ENCODE measurements at regions not wholly inside any gene's neighbourhood (a gene's known extent, or its start where the extent isn't known, plus 50 kb on each side); places are given as distances from the start of the nearest gene placed in this dataset.

- intact Hi-C loops (cut with DNase I) = no loop called here
- no peak for DNase-seq (ENCODE audit: low spot score)
These were observed 161.5 kb upstream of the SFRP2 start for GRCh38 chr4:153950100-153950979.

- intact Hi-C loops (cut with DNase I) = no loop called here
- DNase-seq (ENCODE audit: low spot score) = no peak
These were observed 159.2 kb upstream of the SFRP2 start for GRCh38 chr4:153948041-153948440.

GRCh38 chr4:153947124-153947523 lies 158.2 kb upstream of the SFRP2 start:
- DNase-seq (ENCODE audit: low spot score) = no peak
- intact Hi-C loops (cut with DNase I) = no loop called here

GRCh38 chr4:153945704-153946103 lies 156.8 kb upstream of the SFRP2 start:
- no peak for DNase-seq (ENCODE audit: low spot score)
- intact Hi-C loops (cut with DNase I) = no loop called here

- intact Hi-C loops (cut with DNase I) = no loop called here
- no peak for DNase-seq (ENCODE audit: low spot score)
These were observed 155.0 kb upstream of the SFRP2 start for GRCh38 chr4:153943738-153944415.

GRCh38 chr4:153940916-153941315 lies 152.0 kb upstream of the SFRP2 start:
- no peak for DNase-seq (ENCODE audit: low spot score)
- intact Hi-C loops (cut with DNase I) = no loop called here

GRCh38 chr4:153939570-153939969 lies 150.7 kb upstream of the SFRP2 start:
- intact Hi-C loops (cut with DNase I) = no loop called here
- DNase-seq (ENCODE audit: low spot score) = no peak

- intact Hi-C loops (cut with DNase I) = no loop called here
- no peak for DNase-seq (ENCODE audit: low spot score)
These were observed 150.1 kb upstream of the SFRP2 start for GRCh38 chr4:153938994-153939393.

GRCh38 chr4:153937289-153937688 lies 148.4 kb upstream of the SFRP2 start:
- DNase-seq (ENCODE audit: low spot score) = no peak
- intact Hi-C loops (cut with DNase I) = no loop called here

GRCh38 chr4:153936121-153936520 lies 147.2 kb upstream of the SFRP2 start:
- DNase-seq (ENCODE audit: low spot score) = no peak
- intact Hi-C loops (cut with DNase I) = no loop called here

GRCh38 chr4:153934688-153935017 lies 145.8 kb upstream of the SFRP2 start:
- intact Hi-C loops (cut with DNase I) = no loop called here
- DNase-seq (ENCODE audit: low spot score) = no peak

- no peak for DNase-seq (ENCODE audit: low spot score)
- intact Hi-C loops (cut with DNase I) = no loop called here
These were observed 145.2 kb upstream of the SFRP2 start for GRCh38 chr4:153933915-153934687.

- DNase-seq (ENCODE audit: low spot score) = no peak
- intact Hi-C loops (cut with DNase I) = no loop called here
These were observed 142.9 kb upstream of the SFRP2 start for GRCh38 chr4:153931804-153932203.

GRCh38 chr4:153929675-153930074 lies 140.8 kb upstream of the SFRP2 start:
- intact Hi-C loops (cut with DNase I) = no loop called here
- no peak for DNase-seq (ENCODE audit: low spot score)

GRCh38 chr4:153927451-153927850 lies 138.6 kb upstream of the SFRP2 start:
- DNase-seq (ENCODE audit: low spot score) = no peak
- intact Hi-C loops (cut with DNase I) = no loop called here

GRCh38 chr4:153922148-153922547 lies 133.3 kb upstream of the SFRP2 start:
- intact Hi-C loops (cut with DNase I) = no loop called here
- DNase-seq (ENCODE audit: low spot score) = no peak

GRCh38 chr4:153919667-153920066 lies 130.8 kb upstream of the SFRP2 start:
- no peak for DNase-seq (ENCODE audit: low spot score)
- intact Hi-C loops (cut with DNase I) = no loop called here

GRCh38 chr4:153916273-153916755 lies 127.4 kb upstream of the SFRP2 start:
- DNase-seq (ENCODE audit: low spot score) = no peak
- intact Hi-C loops (cut with DNase I) = no loop called here

- intact Hi-C loops (cut with DNase I) = no loop called here
- DNase-seq (ENCODE audit: low spot score) = no peak
These were observed 123.4 kb upstream of the SFRP2 start for GRCh38 chr4:153912301-153912700.

- no peak for DNase-seq (ENCODE audit: low spot score)
- intact Hi-C loops (cut with DNase I) = no loop called here
These were observed 120.8 kb upstream of the SFRP2 start for GRCh38 chr4:153909672-153910071.
